Esophagus muscularis mucosa (tissue), 4 donors: ENCODE measurements at regions not wholly inside any gene's neighbourhood (a gene's known extent, or its start where the extent isn't known, plus 50 kb on each side); places are given as distances from the start of the nearest gene placed in this dataset.
"Not testable (repeated sequence)": the region's sequence is repeated elsewhere in the genome, so short reads cannot be mapped to it uniquely, and the experiment has no call there.

Experiments
- DNase-seq: peaks from one replicate; pipeline ENCODE4 v3.0.0-alpha.2; 2017; ENCODE audit errors: extremely low spot score
- H3K27ac ChIP-seq, 4 donors: fragments of 200-600 bp; sonication (generic); replicated peaks in 1 of 4; 1 replicate in 3 of 4; 2 replicates in 1 of 4; pipeline ENCODE4 v1.5.1; 2016 to 2019; ENCODE audit warnings: mild to moderate bottlenecking in 1 of 4
- H3K27me3 ChIP-seq, 4 donors: fragments of 200-600 bp; sonication (generic); one replicate each; pipeline versions ENCODE4 v1.5.1 to v1.6.0; 2016 to 2019
- H3K36me3 ChIP-seq, 4 donors: fragments of 200-600 bp; sonication (generic); one replicate each; pipeline ENCODE4 v1.5.1; 2016 to 2019
- H3K4me1 ChIP-seq, 4 donors: fragments of 200-600 bp; sonication (generic); one replicate each; pipeline ENCODE4 v1.5.1; 2016 to 2019
- H3K4me3 ChIP-seq, 4 donors: fragments of 200-600 bp; sonication (generic); 1 replicate in 2 of 4; 2 replicates in 2 of 4; pipeline ENCODE4 v1.5.1; 2016 to 2019; ENCODE audit warnings: mild to moderate bottlenecking in 4 of 4, moderate library complexity in 1 of 4
- H3K9me3 ChIP-seq, 4 donors: fragments of 200-600 bp; sonication (generic); 1 replicate in 3 of 4; 2 replicates in 1 of 4; pipeline ENCODE4 v1.5.1; 2016 to 2019
- EP300 ChIP-seq: sonication (generic); formaldehyde crosslinking; IDR thresholded peaks from one replicate; pipeline ENCODE4 v1.6.1; 2017; ENCODE audit warnings: antibody characterized with exemption
- POLR2A ChIP-seq: fragments of 450-650 bp; IDR thresholded peaks from one replicate; pipeline ENCODE4 v1.6.1; 2017; ENCODE audit warnings: antibody characterized with exemption, moderate library complexity, mild to moderate bottlenecking, low read depth
- POLR2AphosphoS5 ChIP-seq, 2 donors: sonication (generic); formaldehyde crosslinking; IDR thresholded peaks; one replicate each; pipeline ENCODE4 v1.6.1; 2017; ENCODE audit warnings: antibody characterized with exemption in 2 of 2
- WGBS: methylation state at CpG from one replicate; pipeline ENCODE4 v1.1.5; 2018; 5-methylcytosine and 5-hydroxymethylcytosine counted together
- intact Hi-C: fragments of 100-400 bp; cut with DNase I; formaldehyde crosslinking; loops from one replicate; pipeline ENCODE4 v1.15.1; 2023
- TF ChIP-seq, protein P1 (sequence below), 3 experiments: fragments of 200-600 bp in 2 of 3; fragments of 450-650 bp in 1 of 3; sonication (generic) in 2 of 3; IDR thresholded peaks; one replicate each; pipeline ENCODE4 v1.5.1; 2017 to 2019; ENCODE audit warnings: antibody characterized with exemption in 3 of 3, mild to moderate bottlenecking in 2 of 3, moderate library complexity in 1 of 3

- TF ChIP-seq, protein P1, sequence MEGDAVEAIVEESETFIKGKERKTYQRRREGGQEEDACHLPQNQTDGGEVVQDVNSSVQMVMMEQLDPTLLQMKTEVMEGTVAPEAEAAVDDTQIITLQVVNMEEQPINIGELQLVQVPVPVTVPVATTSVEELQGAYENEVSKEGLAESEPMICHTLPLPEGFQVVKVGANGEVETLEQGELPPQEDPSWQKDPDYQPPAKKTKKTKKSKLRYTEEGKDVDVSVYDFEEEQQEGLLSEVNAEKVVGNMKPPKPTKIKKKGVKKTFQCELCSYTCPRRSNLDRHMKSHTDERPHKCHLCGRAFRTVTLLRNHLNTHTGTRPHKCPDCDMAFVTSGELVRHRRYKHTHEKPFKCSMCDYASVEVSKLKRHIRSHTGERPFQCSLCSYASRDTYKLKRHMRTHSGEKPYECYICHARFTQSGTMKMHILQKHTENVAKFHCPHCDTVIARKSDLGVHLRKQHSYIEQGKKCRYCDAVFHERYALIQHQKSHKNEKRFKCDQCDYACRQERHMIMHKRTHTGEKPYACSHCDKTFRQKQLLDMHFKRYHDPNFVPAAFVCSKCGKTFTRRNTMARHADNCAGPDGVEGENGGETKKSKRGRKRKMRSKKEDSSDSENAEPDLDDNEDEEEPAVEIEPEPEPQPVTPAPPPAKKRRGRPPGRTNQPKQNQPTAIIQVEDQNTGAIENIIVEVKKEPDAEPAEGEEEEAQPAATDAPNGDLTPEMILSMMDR (IDR thresholded peaks at IDR 0.05), result no peak
- TF ChIP-seq POLR2A (no peak), EP300 (no peak), POLR2AphosphoS5 (IDR thresholded peaks at IDR 0.05) (no peak)
- intact Hi-C loops, result no loop called here
- H3K4me1 ChIP-seq, result no peaks in the 10 kb centered on the region
- 77% methylated on average over 4 of the region's 4 CpGs for WGBS
- H3K9me3 ChIP-seq, result no peaks in the 10 kb centered on the region
- H3K27me3 ChIP-seq, result no peaks in the 10 kb centered on the region
- no peak overlapping the region for H3K4me3 ChIP-seq
- no peak for DNase-seq
- no peak overlapping the region for H3K27ac ChIP-seq
- no peaks in the 10 kb centered on the region for H3K36me3 ChIP-seq
Measured at GRCh38 chr13:44801990-44802389, 187.3 kb downstream of the NUFIP1 start.

GRCh38 chr13:44800626-44801025, 188.6 kb downstream of the NUFIP1 start:
- Histone ChIP-seq H3K27me3 (no peaks in the 10 kb centered on the region), H3K36me3 (no peaks in the 10 kb centered on the region), H3K4me1 (no peaks in the 10 kb centered on the region), H3K4me3 (no peak overlapping the region), H3K27ac (no peak overlapping the region), H3K9me3 (no peaks in the 10 kb centered on the region)
- intact Hi-C loops, result no loop called here
- DNase-seq, result no peak
- WGBS, result 79% methylated on average over 5 of the region's 5 CpGs
- TF ChIP-seq EP300 (no peak), POLR2A (no peak), POLR2AphosphoS5 (IDR thresholded peaks at IDR 0.05) (no peak)
- TF ChIP-seq, protein P1 (IDR thresholded peaks at IDR 0.05), result no peak

DNA sequence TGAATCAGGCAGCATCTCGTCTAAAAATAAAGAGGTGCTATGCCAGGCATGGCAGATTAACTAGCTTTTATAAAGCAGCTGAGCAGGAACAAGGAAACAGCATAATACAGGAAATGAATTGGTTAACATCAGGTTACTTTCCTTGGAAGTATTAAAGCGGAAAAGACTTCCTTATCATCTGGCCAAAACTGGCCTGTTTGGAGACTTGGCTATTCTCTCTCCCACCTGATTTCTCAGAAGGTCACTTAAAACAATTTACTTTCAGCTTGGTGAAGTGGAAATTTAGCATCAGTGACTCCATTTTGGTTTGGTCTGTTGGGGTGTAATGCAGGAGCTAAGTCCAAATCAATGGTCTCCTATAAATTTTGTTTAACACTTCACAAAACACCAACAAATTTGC, 191.6 kb downstream of the NUFIP1 start:
- intact Hi-C loops, result no loop called here
- no peaks in the 10 kb centered on the region for H3K4me1 ChIP-seq
- H3K9me3 ChIP-seq, result no peaks in the 10 kb centered on the region
- no peaks in the 10 kb centered on the region for H3K36me3 ChIP-seq
- WGBS, result 65% methylated on average over 2 of the region's 2 CpGs
- H3K4me3 ChIP-seq, result no peak overlapping the region
- no peak for DNase-seq
- no peaks in the 10 kb centered on the region for H3K27me3 ChIP-seq
- no peak overlapping the region for H3K27ac ChIP-seq
- TF ChIP-seq, protein P1 (IDR thresholded peaks at IDR 0.05), result no peak
- TF ChIP-seq POLR2A (no peak), EP300 (no peak), POLR2AphosphoS5 (IDR thresholded peaks at IDR 0.05) (no peak)

DNA sequence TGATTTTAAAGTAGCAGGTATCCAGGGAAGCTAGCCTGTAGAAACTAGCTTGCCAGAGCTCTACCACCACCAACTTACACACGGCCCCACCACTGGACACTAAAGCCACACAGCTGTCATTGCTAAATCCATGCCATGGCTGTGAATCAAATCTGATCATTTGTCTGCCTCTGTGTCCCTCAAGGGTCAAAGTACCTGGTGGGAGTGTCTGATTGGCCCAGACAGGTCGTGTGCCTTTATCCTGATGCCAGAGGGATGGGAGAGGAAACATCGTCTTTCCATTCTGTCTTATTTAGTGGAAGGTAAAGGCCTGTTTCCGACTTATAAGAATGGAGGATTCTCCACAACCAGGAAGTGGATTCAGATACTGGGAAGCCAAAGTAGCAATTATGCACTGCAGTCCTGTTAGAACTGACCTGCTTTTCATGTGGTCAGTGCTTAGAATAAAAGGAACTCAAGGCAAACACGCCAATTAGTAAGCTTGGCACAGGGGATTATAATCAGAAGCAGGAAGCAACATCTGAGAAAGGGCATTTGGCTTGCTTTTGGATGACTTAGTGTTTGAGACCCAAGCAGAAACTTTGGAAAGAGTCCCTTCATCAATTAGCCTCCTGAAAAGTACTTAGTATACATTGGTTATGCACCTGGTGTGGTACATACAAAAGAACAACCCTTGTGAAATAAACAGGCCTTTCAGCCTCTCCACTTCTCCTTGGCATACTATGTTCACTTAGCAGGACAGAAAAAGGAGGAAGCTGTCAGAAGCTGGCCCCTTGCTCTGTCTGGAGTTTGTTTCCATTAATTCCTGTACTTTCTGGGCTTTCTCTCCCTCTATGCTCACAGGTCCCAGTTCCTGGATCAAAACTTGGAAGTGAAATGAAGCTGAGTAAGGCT, 192.4 kb downstream of the NUFIP1 start:
- intact Hi-C loops, result no loop called here
- no peaks in the 10 kb centered on the region for H3K9me3 ChIP-seq
- DNase-seq, result no peak
- no peaks in the 10 kb centered on the region for H3K4me1 ChIP-seq
- H3K27ac ChIP-seq, result no peak overlapping the region
- 86% methylated on average over 5 of the region's 5 CpGs for WGBS
- TF ChIP-seq POLR2A, result no peak
- TF ChIP-seq, protein P1 (IDR thresholded peaks at IDR 0.05), result no peak
- no peak for TF ChIP-seq POLR2AphosphoS5 (IDR thresholded peaks at IDR 0.05)
- no peak for TF ChIP-seq EP300
- H3K4me3 ChIP-seq, result no peak overlapping the region
- H3K27me3 ChIP-seq, result no peaks in the 10 kb centered on the region
- H3K36me3 ChIP-seq, result no peaks in the 10 kb centered on the region

DNA sequence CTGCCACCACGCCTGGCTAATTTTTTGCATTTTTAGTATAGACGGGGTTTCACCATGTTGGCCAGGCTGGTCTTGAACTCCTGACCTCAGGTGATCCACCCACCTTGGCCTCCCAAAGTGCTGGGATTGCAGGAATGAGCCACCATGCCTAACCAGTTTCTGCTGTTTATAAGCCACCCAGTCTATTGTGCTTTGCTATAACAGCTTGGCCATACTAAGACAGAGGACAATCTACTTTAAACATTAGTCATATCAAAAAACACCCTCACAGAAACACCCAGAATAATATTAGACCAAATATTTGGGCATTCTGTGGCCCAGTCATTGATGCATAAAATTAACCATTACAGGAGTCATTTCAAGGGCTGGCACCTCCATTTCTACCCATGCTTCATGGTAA, 193.2 kb downstream of the NUFIP1 start:
- intact Hi-C loops, DNase-seq, H3K36me3 ChIP-seq, H3K27me3 ChIP-seq, H3K4me3 ChIP-seq, H3K27ac ChIP-seq, H3K4me1 ChIP-seq, H3K9me3 ChIP-seq: not testable (repeated sequence)
- 94% methylated on average over 2 of the region's 2 CpGs for WGBS
